Neural cell (in vitro differentiated cells): ENCODE measurements at regions not wholly inside any gene's neighbourhood (a gene's known extent, or its start where the extent isn't known, plus 50 kb on each side); places are given as distances from the start of the nearest gene placed in this dataset.
A peak's percentile ranks its signal among the peaks of the same experiment; 100 is the strongest.

Experiments
- CTCF ChIP-seq: fragments of 450-650 bp; IDR thresholded peaks from 2 replicates; pipeline ENCODE4 v1.5.1; 2014; ENCODE audit warnings: antibody characterized with exemption, mild to moderate bottlenecking, moderate library complexity; ENCODE audit not compliant: poor library complexity, severe bottlenecking
- EP300 ChIP-seq: fragments of 450-650 bp; conservative IDR thresholded peaks from 2 replicates; pipeline ENCODE4 v1.6.1; 2014; ENCODE audit warnings: antibody characterized with exemption, mild to moderate bottlenecking, moderate library complexity; ENCODE audit not compliant: poor library complexity, severe bottlenecking
- EZH2 ChIP-seq: fragments of 200-600, 300-800 bp; shearing (Covaris generic), sonication (generic); IDR thresholded peaks from 2 replicates; pipeline ENCODE4 v1.6.1; 2014; ENCODE audit warnings: antibody characterized with exemption, low read length, borderline replicate concordance, mild to moderate bottlenecking; ENCODE audit not compliant: insufficient read depth, poor library complexity, severe bottlenecking
- MXI1 ChIP-seq: fragments of 450-650 bp; conservative IDR thresholded peaks from 2 replicates; pipeline ENCODE4 v1.6.1; 2014; ENCODE audit warnings: antibody characterized with exemption, mild to moderate bottlenecking; ENCODE audit not compliant: poor library complexity, severe bottlenecking
- POLR2AphosphoS5 ChIP-seq: IDR thresholded peaks from 2 replicates; pipeline ENCODE4 v1.6.1; 2012
- REST ChIP-seq: IDR thresholded peaks from 2 replicates; pipeline ENCODE4 v1.6.1; 2012; ENCODE audit warnings: borderline replicate concordance
- SMC3 ChIP-seq: fragments of 450-650 bp; conservative IDR thresholded peaks from 2 replicates; pipeline ENCODE4 v1.6.1; 2014; ENCODE audit warnings: antibody characterized with exemption, mild to moderate bottlenecking, moderate library complexity; ENCODE audit not compliant: poor library complexity
- TAF1 ChIP-seq: IDR thresholded peaks from 2 replicates; pipeline ENCODE4 v1.6.1; 2012; ENCODE audit warnings: low read depth

GRCh38 chr13:63124863-63125262 lies 1709.2 kb upstream of the PCDH20 start:
- TF ChIP-seq CTCF (peak; percentile 67), SMC3 (peak; percentile 71), EP300 (no peak), POLR2AphosphoS5 (no peak), REST (no peak), TAF1 (no peak), EZH2 (no peak), MXI1 (no peak)
